ENCODE measurements at regions not wholly inside any gene's neighbourhood (a gene's known extent, or its start where the extent isn't known, plus 50 kb on each side); places are given as distances from the start of the nearest gene placed in this dataset.
"Not testable (repeated sequence)": the region's sequence is repeated elsewhere in the genome, so short reads cannot be mapped to it uniquely, and the experiment has no call there.

DNA sequence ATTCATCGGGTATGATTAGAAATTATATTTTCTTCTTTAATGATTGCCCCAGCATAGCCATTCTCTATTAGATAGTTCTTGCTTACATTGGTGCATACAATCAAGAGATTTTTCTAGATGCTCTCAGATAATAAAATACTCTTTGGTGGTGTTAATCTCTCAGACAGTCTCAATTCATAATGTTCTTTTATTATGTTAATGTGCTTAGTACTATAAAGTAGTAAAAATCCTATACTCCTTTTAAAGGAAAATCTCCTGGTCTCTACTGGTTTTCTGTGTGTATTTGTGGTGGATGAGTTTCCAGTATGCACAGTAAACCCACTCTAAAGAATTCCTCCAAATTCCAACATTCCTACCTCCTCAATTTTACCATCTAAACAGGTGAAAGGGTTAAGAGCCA, 203.5 kb downstream of the FAT4 start:
- no peak for DNase-seq

- no peak for DNase-seq
Measured at GRCh38 chr4:125519371-125520146, 204.8 kb downstream of the FAT4 start.

- DNase-seq: no peak
Measured at GRCh38 chr4:125520258-125520990, 205.7 kb downstream of the FAT4 start.

GRCh38 chr4:125522588-125522987, 207.8 kb downstream of the FAT4 start:
- no peak for DNase-seq

- no peak for DNase-seq
Measured at GRCh38 chr4:125522992-125523391, 208.2 kb downstream of the FAT4 start.

GRCh38 chr4:125526420-125526819, 211.7 kb downstream of the FAT4 start:
- no peak for DNase-seq

GRCh38 chr4:125527681-125528080, 212.9 kb downstream of the FAT4 start:
- peak; percentile 44 to 78 for DNase-seq

DNA sequence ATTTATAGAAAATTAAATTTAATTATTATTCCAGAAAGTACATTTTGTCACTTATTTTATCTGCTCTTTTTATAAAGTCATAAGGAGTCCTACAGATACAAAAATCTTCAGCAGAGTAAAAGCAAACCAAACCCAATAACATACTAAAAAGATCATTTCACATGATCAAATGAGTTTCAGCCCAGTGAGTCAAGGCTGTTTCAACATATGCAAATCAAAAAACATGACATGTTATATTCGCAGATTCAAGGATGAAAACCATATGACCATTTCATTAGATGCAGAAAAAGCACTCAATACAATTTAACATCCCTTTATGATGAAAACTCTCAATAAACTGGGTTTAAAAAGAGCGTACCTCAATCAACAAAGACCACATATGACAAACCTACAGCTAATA, 214.3 kb downstream of the FAT4 start:
- DNase-seq: no peak

- no peak for DNase-seq
Measured at GRCh38 chr4:125538670-125539069, 223.9 kb downstream of the FAT4 start.

GRCh38 chr4:125539691-125540090, 224.9 kb downstream of the FAT4 start:
- no peak for DNase-seq

GRCh38 chr4:125541836-125542385, 227.2 kb downstream of the FAT4 start:
- DNase-seq: no peak

DNA sequence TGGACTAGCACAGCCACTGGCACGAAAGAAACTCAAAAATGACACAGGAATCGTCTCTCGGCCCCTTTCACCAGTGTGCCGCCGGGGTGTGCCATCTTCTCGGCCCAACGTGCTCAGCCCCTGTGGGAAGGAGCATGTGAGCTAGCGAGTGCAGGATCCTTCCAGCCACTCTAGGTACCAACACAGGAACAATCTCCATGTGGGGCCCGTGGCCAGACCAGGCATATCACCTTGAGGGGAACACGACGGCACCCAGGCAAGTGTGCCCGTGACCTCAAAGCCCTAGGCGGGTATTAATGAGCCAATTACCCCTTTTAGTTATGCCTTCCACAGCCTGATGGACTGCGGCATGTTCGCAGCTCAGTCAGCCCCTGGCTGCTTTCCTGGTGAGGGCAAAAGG, 231.5 kb downstream of the FAT4 start:
- no peak for DNase-seq

DNA sequence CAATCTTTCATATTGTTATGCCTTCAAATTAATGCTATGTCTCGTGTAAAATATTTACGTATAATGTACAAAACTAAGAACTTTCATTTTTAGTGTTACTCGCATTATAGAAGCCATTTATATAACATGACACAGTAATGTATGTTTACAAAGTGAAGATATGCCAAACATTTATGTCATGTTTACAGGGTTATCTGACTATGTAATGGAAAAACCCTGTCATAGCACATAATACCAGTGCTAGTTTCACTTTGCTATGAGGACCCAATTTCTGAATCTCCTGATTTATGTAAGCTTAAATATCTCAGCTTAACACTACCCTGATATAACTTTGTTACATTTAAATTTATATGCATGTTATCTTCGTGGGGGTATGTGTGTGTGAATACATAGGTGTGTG, 233.1 kb downstream of the FAT4 start:
- DNase-seq: no peak

GRCh38 chr4:125550769-125551168, 236.0 kb downstream of the FAT4 start:
- DNase-seq: no peak

- no peak for DNase-seq
Measured at GRCh38 chr4:125551466-125551865, 236.7 kb downstream of the FAT4 start.

DNA sequence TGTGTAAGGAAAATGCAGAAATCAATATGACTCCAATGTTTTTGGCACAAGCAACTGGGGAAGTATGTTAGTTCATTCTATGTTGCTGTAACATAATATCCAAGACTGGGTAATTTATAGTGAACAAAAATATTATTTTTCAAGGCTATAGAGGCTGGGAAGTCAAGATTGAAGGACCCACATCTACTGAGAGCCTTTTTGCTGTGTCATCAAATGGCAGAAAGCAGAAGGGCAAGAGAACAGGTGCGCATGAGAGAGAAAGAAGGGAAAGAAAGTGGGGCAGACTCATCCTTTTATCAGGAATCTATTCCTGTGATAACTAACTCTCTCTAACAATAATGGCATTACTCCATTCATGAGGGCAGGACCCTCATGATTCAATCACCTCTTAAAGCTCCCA, 237.2 kb downstream of the FAT4 start:
- no peak for DNase-seq

GRCh38 chr4:125572601-125573000, 257.8 kb downstream of the FAT4 start:
- DNase-seq: no peak

GRCh38 chr4:125573368-125573767, 258.6 kb downstream of the FAT4 start:
- no peak for DNase-seq

GRCh38 chr4:125573786-125574185, 259.0 kb downstream of the FAT4 start:
- DNase-seq: no peak

DNA sequence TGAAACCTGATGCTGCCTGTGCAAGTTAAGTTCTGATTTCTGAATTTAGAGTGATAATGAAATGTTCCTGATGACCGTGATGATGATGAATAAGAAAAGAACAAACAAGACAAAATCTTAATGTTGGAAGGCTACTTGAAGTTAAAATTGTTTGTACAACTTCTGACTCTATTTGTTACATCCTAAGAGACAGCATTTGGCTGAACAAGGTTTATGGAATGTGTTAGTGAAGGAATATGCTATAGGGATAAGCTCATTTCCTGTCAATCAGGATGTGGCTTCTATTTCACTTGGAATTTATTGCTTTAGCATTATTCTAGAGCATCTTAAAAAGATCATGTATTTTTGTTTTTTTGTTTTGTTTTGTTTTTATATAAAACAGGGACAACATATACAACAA, 267.5 kb downstream of the FAT4 start:
- DNase-seq: no peak

GRCh38 chr4:125590158-125590557, 275.4 kb downstream of the FAT4 start:
- no peak for DNase-seq

DNA sequence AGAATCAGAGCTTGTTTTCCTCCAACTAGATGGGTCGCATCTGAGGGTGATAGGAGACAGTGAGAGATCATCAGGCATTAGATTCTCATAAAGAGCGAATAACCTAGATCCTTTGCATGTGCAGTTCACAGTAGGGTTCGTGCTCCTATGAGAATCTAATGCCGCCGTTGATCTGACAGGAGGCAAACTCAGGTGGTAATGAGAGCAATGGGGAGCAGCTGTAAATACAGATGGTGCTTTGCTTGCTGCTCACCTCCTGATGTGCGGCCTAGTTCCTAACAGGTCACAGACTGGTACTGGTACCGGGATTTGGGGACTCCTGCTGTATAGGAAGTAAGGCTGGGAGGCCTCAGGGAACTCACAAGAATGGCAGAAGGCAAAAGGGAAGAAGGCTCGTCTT, 276.5 kb downstream of the FAT4 start:
- DNase-seq: no peak

- DNase-seq: no peak
Measured at GRCh38 chr4:125594056-125594602, 279.4 kb downstream of the FAT4 start.

- DNase-seq: not testable (repeated sequence)
Measured at GRCh38 chr4:125605926-125606325, 291.2 kb downstream of the FAT4 start.

All from NCI-H2081 (cell line).